Ishikawa (cell line): ENCODE measurements at regions not wholly inside any gene's neighbourhood (a gene's known extent, or its start where the extent isn't known, plus 50 kb on each side); places are given as distances from the start of the nearest gene placed in this dataset.

Experiments used
- TAF1 ChIP-seq: IDR thresholded peaks from 2 replicates; pipeline ENCODE4 v1.6.1; 2012; ENCODE audit warnings: low read depth, mild to moderate bottlenecking
- TCF12 ChIP-seq: IDR thresholded peaks from 2 replicates; pipeline ENCODE4 v1.6.1; 2012; ENCODE audit warnings: low read depth
- YY1 ChIP-seq: IDR thresholded peaks from 2 replicates; pipeline ENCODE4 v1.6.1; 2012; ENCODE audit warnings: low read depth

DNA sequence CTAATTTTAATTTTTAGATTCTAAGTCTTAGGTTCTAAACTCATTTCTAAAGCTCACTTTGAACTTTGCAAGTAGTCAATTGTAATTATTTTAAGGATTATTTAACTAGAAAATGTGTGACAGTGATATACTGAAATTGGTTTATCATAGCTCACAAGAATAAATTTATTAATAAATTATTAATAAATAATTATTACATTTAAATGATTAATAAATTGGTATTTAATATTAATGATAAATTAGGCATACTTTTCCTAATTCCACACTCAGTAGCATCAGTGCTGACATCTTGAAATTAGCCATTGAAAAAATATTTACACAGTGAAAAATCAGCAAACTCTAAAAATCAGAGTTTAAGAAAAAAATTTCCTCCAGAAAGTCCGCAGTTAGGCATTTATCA is 433.7 kb downstream of the FIGN start:
- TF ChIP-seq YY1 (no peak), TCF12 (no peak), TAF1 (no peak)
